Gastroesophageal sphincter (tissue), 4 donors: ENCODE measurements at regions not wholly inside any gene's neighbourhood (a gene's known extent, or its start where the extent isn't known, plus 50 kb on each side); places are given as distances from the start of the nearest gene placed in this dataset.

ENCODE experiments used
- ATAC-seq: fragments of 150-250 bp; one replicate; pipeline ENCODE4 v1.9.1; 2016; ENCODE audit warnings: mild to moderate bottlenecking, moderate library complexity
- H3K27ac ChIP-seq, 4 donors: fragments of 200-600 bp; sonication (generic) in 3 of 4; 1 replicate in 3 of 4; 2 replicates in 1 of 4; pipeline ENCODE4 v1.5.1; 2016 to 2019
- H3K27me3 ChIP-seq: fragments of 200-600 bp; sonication (generic); one replicate; pipeline ENCODE4 v1.5.1; 2019
- H3K36me3 ChIP-seq, 2 donors: fragments of 200-600 bp; sonication (generic); one replicate each; pipeline ENCODE4 v1.5.1; 2019; ENCODE audit warnings: control low read depth in 1 of 2
- H3K4me1 ChIP-seq, 3 donors: fragments of 200-600 bp; sonication (generic); 1 replicate in 2 of 3; 2 replicates in 1 of 3; pipeline ENCODE4 v1.5.1; 2016 to 2019; ENCODE audit warnings: control low read depth in 2 of 3
- H3K4me3 ChIP-seq, 2 donors: fragments of 200-600 bp; sonication (generic); one replicate each; pipeline ENCODE4 v1.5.1; 2019; ENCODE audit warnings: mild to moderate bottlenecking in 1 of 2, moderate library complexity in 1 of 2
- H3K9me3 ChIP-seq, 3 donors: fragments of 200-600 bp; sonication (generic); one replicate each; pipeline ENCODE4 v1.5.1; 2017 to 2019; ENCODE audit warnings: control low read depth in 2 of 3
- CTCF ChIP-seq, 4 experiments: fragments of 200-600 bp in 2 of 4; fragments of 450-650 bp in 2 of 4; sonication (generic) in 1 of 4; IDR thresholded peaks; one replicate each; pipeline ENCODE4 v1.5.1; 2017 to 2019; ENCODE audit warnings: antibody characterized with exemption in 4 of 4, mild to moderate bottlenecking in 2 of 4, moderate library complexity in 2 of 4
- EP300 ChIP-seq: sonication (generic); formaldehyde crosslinking; IDR thresholded peaks from one replicate; pipeline ENCODE4 v1.6.1; 2017; ENCODE audit warnings: antibody characterized with exemption, mild to moderate bottlenecking
- POLR2A ChIP-seq, 2 donors: fragments of 450-650 bp; IDR thresholded peaks; one replicate each; pipeline ENCODE4 v1.6.1; 2017; ENCODE audit warnings: antibody characterized with exemption in 2 of 2, mild to moderate bottlenecking in 2 of 2, moderate library complexity in 1 of 2
- POLR2AphosphoS5 ChIP-seq: sonication (generic); formaldehyde crosslinking; IDR thresholded peaks from one replicate; pipeline ENCODE4 v1.6.1; 2017; ENCODE audit warnings: antibody characterized with exemption
- WGBS, 2 donors: methylation state at CpG; one replicate each; pipeline ENCODE4 v1.1.5; 2018; ENCODE audit warnings: low coverage in 1 of 2; 5-methylcytosine and 5-hydroxymethylcytosine counted together

GRCh38 chr6:134631398-134631924, 313.5 kb upstream of the SGK1 start:
- H3K4me3 ChIP-seq, result no peak overlapping the region
- H3K9me3 ChIP-seq, result no peaks in the 10 kb centered on the region
- 64 to 78% methylated on average over 1 of the region's 1 CpG for WGBS, 2 donors
- H3K4me1 ChIP-seq, result no peaks in the 10 kb centered on the region
- no peak overlapping the region for H3K27ac ChIP-seq
- no peaks in the 10 kb centered on the region for H3K27me3 ChIP-seq
- TF ChIP-seq EP300 (no peak), POLR2AphosphoS5 (no peak), CTCF (IDR thresholded peaks at IDR 0.05) (no peak), POLR2A (IDR thresholded peaks at IDR 0.05) (no peak)
- H3K36me3 ChIP-seq, result no peaks in the 10 kb centered on the region
- ATAC-seq, result no peak

GRCh38 chr6:134630508-134631121, 312.7 kb upstream of the SGK1 start:
- 65 to 70% methylated on average over 8 to 9 of the region's 10 CpGs for WGBS, 2 donors
- Histone ChIP-seq H3K27me3 (no peaks in the 10 kb centered on the region), H3K9me3 (no peaks in the 10 kb centered on the region), H3K4me3 (no peak overlapping the region), H3K36me3 (no peaks in the 10 kb centered on the region), H3K4me1 (no peaks in the 10 kb centered on the region), H3K27ac (no peak overlapping the region)
- peak; percentile 13 for ATAC-seq
- TF ChIP-seq POLR2A (IDR thresholded peaks at IDR 0.05) (no peak), CTCF (IDR thresholded peaks at IDR 0.05) (no peak), EP300 (no peak), POLR2AphosphoS5 (no peak)

GRCh38 chr6:134628154-134628553, 310.2 kb upstream of the SGK1 start:
- Histone ChIP-seq H3K27ac (no peak overlapping the region), H3K4me3 (no peak overlapping the region), H3K36me3 (no peaks in the 10 kb centered on the region), H3K9me3 (no peaks in the 10 kb centered on the region), H3K4me1 (no peaks in the 10 kb centered on the region), H3K27me3 (no peaks in the 10 kb centered on the region)
- ATAC-seq, result no peak
- 75 to 91% methylated on average over 2 of the region's 2 CpGs for WGBS, 2 donors
- TF ChIP-seq CTCF (IDR thresholded peaks at IDR 0.05) (no peak), POLR2A (IDR thresholded peaks at IDR 0.05) (no peak), EP300 (no peak), POLR2AphosphoS5 (no peak)

- 95 to 98% methylated on average over 4 of the region's 4 CpGs for WGBS, 2 donors
Measured at GRCh38 chr6:134627707-134628106, 309.8 kb upstream of the SGK1 start.

More at GRCh38 chr6:134627707-134628106, 309.8 kb upstream of the SGK1 start:
- H3K4me3 ChIP-seq, result no peak overlapping the region
- TF ChIP-seq EP300 (no peak), POLR2A (IDR thresholded peaks at IDR 0.05) (no peak), POLR2AphosphoS5 (no peak), CTCF (IDR thresholded peaks at IDR 0.05) (no peak)
- H3K27ac ChIP-seq, result no peak overlapping the region
- no peaks in the 10 kb centered on the region for H3K4me1 ChIP-seq
- no peak for ATAC-seq
- no peaks in the 10 kb centered on the region for H3K36me3 ChIP-seq
- no peaks in the 10 kb centered on the region for H3K9me3 ChIP-seq
- no peaks in the 10 kb centered on the region for H3K27me3 ChIP-seq
